Right cardiac atrium (tissue), 5 donors: ENCODE measurements at regions not wholly inside any gene's neighbourhood (a gene's known extent, or its start where the extent isn't known, plus 50 kb on each side); places are given as distances from the start of the nearest gene placed in this dataset.

ENCODE experiments used
- ATAC-seq, 2 donors: fragments of 200-7000 bp; cut with Tn5 transposase; one replicate each; pipeline versions ENCODE4 v1.8.0 to v1.9.1; 2020; ENCODE audit warnings: moderate library complexity in 2 of 2, mild to moderate bottlenecking in 1 of 2
- DNase-seq, 3 donors: peaks; one replicate each; pipeline ENCODE4 v3.0.0-alpha.2; 2020
- H3K27ac ChIP-seq: one replicate; pipeline ENCODE4 v1.5.1; 2013; ENCODE audit warnings: mild to moderate bottlenecking, low read length, control low read depth, moderate library complexity
- H3K27me3 ChIP-seq: one replicate; pipeline ENCODE4 v1.6.1; 2013; ENCODE audit not compliant: control insufficient read depth, insufficient read depth
- H3K4me1 ChIP-seq: one replicate; pipeline ENCODE4 v1.6.1; 2013; ENCODE audit warnings: low read length; ENCODE audit not compliant: control insufficient read depth, insufficient read depth
- H3K4me3 ChIP-seq: one replicate; pipeline ENCODE4 v1.5.1; 2013; ENCODE audit warnings: low read length, control low read depth
- H3K9me3 ChIP-seq: one replicate; pipeline ENCODE4 v1.6.1; 2013; ENCODE audit warnings: low read length; ENCODE audit not compliant: control insufficient read depth
- WGBS: extraction: QIAGEN DNeasy Blood & Tissue Kit; methylation state at CpG from one replicate; pipeline ENCODE4 v1.1.7; 2013; 5-methylcytosine and 5-hydroxymethylcytosine counted together
- intact Hi-C, 4 donors: fragments of 100-400 bp; cut with DNase I; formaldehyde crosslinking; loops; one replicate each; pipeline versions ENCODE4 v1.11.0 to v1.14.0; 2022 to 2023
- donor health status: healthy with polysubstance abuse.
- donor health status: DM: no; HTN: yes; CAD: no.
- donor health status: DM: no; HTN: no; CAD: no.
- donor health status: DM: no; HTN: yes; CAD: no; lungs with severe emphysema.
- donor health status: DM: yes; HTN: yes; CAD: no.

DNA sequence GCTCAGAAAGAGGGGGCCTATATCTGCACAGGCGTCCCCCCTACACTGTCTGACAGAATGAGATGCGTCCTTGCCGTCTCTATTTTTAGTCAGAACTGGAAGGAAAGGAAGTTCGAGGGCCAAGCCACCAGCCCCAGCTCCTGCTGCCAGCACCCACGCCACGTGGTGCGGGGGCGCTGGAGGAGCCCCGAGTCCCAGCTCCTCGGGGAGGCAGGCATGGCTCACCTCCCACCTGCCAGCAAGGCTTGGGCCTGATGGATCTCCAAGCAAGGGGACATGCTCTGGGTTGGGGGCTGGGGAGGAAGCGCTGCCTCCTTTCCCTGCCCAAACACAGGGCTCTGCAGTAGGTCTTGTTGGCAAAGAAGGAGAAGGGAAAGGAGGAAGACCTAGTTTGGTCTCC is 80.3 kb upstream of the ARAP3 start:
- no peak overlapping the region for H3K27ac ChIP-seq

DNA sequence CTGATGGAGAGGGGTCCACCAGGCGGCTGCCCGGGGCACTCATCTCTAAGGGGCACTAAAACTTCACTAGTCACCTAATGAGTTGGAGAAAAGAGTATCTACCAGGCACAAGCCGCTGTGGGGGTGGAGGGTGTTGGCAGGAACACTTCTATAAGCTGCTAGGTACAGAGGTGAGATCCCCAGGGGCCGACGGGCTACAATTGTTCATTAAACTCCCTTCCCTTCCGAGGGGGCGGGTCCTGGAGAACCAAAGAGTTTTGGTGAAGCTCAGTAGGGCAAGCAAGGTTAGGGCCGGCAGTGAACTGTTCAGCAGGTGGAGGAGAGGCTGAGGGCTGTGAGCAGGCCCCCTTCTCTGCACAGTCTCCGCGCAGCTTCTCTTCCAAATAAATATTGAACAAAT is 78.7 kb upstream of the ARAP3 start:
- H3K4me3 ChIP-seq = no peak overlapping the region
- no peak for ATAC-seq
- no peaks in the 10 kb centered on the region for H3K4me1 ChIP-seq
- H3K27me3 ChIP-seq = no peaks in the 10 kb centered on the region
- DNase-seq = no peak
- WGBS = 75% methylated on average over 10 of the region's 10 CpGs
- no peaks in the 10 kb centered on the region for H3K9me3 ChIP-seq
- no peak overlapping the region for H3K27ac ChIP-seq
- intact Hi-C loops = no loop called here

More for the DNA sequence above, 80.3 kb upstream of the ARAP3 start:
- DNase-seq = no peak
- H3K27me3 ChIP-seq = no peaks in the 10 kb centered on the region
- no peaks in the 10 kb centered on the region for H3K4me1 ChIP-seq
- H3K4me3 ChIP-seq = no peak overlapping the region
- WGBS = 40% methylated on average over 11 of the region's 11 CpGs
- ATAC-seq = no peak
- no peaks in the 10 kb centered on the region for H3K9me3 ChIP-seq
- intact Hi-C loops = no loop called here

DNA sequence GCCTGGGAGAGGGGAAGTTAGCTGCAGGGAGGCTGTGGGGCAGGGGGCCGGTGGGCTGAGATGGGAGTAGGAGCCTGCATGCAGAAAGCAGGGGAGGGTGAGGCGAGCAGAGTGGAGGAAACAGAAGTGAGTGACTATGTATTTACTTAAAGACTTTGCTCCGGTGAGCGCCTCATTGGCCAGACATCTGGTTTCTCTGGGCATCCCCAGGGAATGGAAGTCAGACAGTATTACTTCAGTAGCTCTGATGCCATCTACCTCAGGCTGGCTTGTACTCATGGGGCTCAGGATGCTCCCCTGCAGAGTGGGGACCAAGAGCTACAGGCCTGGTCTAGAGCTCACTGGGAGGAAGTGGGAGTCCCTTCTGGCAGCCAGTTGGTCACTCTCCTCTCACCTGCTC is 78.2 kb upstream of the ARAP3 start:
- DNase-seq (no peak), ATAC-seq (no peak)
- 79% methylated on average over 4 of the region's 4 CpGs for WGBS
- H3K27ac ChIP-seq = no peak overlapping the region
- H3K27me3 ChIP-seq = no peaks in the 10 kb centered on the region
- H3K9me3 ChIP-seq = no peaks in the 10 kb centered on the region
- intact Hi-C loops = no loop called here
- H3K4me3 ChIP-seq = no peak overlapping the region
- H3K4me1 ChIP-seq = no peaks in the 10 kb centered on the region

DNA sequence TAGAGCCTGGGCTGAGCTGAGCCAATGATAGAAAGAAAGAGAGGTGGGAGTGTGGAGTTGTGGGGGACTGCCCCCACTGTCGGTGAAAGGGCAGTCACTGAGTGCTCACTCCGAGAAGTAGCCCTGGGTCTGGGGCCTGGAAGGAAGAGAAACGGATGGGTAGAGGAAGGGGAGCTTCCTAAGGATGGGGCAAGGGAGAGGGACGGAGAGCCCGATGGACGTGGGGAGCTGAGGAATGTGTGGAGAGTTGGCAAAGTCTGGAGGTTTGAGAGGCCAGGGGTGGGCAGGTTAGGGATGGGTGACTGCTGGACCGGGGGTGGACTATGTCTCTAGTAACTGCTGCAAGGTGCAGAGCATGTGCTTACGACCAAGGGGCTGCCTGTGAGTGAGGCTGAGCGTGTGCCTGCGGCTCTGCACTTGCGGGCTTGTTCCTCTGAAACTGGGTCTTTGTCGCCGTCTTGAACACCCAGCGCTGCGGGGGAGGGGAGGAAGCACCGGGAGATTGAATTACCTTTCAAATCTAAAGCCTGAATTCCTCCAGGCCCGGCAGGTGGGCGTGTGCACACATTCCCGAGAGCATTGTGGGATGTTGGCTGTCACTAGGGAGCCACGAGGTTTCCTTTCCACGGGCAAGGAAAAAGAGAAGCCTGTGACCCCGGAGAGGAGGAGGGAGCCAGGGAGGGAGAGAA is 76.4 kb upstream of the ARAP3 start:
- ATAC-seq = no peak

DNA sequence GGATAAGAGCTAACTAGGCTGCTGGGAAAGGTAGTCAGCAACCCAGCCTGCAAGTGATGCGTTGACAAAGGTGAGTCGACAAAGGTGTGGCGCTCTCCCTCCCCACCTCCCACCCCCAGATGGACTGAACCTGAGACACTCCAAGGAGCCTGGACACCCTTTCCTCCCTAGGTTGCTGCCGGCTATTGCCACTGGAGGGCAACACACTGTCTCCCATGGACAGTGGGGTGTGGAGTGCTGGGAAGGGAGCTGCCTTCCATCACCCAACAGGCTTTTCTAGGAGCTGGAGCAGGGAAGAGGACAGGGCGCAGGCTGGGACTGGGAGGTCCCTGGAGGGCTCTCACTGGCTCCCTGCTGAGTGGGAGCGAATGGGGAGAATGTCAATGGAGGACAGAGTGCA is 75.4 kb upstream of the ARAP3 start:
- DNase-seq (no peak), ATAC-seq (peak; percentile 30 to 48)
- Histone ChIP-seq H3K4me3 (no peak overlapping the region), H3K27me3 (no peaks in the 10 kb centered on the region), H3K27ac (no peak overlapping the region), H3K9me3 (no peaks in the 10 kb centered on the region), H3K4me1 (no peaks in the 10 kb centered on the region)
- intact Hi-C loops = no loop called here
- WGBS = 47% methylated on average over 6 of the region's 6 CpGs

More for the DNA sequence above, 76.4 kb upstream of the ARAP3 start:
- Histone ChIP-seq H3K4me1 (no peaks in the 10 kb centered on the region), H3K27me3 (no peaks in the 10 kb centered on the region), H3K27ac (no peak overlapping the region), H3K9me3 (no peaks in the 10 kb centered on the region), H3K4me3 (no peak overlapping the region)
- intact Hi-C loops = no loop called here
- 19% methylated on average over 22 of the region's 22 CpGs for WGBS
- no peak for DNase-seq

DNA sequence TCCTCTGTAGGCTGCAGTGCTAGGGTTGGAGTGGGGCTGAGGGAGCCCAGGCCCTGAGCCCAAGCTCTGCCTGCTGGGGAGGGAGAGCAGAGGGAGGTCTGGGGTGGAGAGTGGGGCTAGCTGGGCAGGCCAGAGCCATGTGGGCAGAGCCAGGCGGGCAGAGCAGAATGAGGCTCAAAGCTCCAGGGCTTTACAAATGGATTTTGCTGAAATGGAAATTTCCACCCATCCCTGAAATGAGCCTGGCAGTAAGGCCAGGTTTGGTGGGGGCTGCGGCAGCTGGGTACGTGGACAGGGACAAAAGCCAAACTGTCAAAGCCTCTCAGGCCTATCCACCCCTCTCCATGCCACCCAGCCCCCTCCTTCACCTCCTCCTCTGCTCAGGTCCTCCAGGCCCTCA is 74.2 kb upstream of the ARAP3 start:
- Histone ChIP-seq H3K4me1 (no peaks in the 10 kb centered on the region), H3K9me3 (no peaks in the 10 kb centered on the region), H3K4me3 (no peak overlapping the region), H3K27ac (no peak overlapping the region), H3K27me3 (no peaks in the 10 kb centered on the region)
- no peak for ATAC-seq
- WGBS = 79% methylated on average over 3 of the region's 3 CpGs
- intact Hi-C loops = no loop called here
- DNase-seq = no peak

DNA sequence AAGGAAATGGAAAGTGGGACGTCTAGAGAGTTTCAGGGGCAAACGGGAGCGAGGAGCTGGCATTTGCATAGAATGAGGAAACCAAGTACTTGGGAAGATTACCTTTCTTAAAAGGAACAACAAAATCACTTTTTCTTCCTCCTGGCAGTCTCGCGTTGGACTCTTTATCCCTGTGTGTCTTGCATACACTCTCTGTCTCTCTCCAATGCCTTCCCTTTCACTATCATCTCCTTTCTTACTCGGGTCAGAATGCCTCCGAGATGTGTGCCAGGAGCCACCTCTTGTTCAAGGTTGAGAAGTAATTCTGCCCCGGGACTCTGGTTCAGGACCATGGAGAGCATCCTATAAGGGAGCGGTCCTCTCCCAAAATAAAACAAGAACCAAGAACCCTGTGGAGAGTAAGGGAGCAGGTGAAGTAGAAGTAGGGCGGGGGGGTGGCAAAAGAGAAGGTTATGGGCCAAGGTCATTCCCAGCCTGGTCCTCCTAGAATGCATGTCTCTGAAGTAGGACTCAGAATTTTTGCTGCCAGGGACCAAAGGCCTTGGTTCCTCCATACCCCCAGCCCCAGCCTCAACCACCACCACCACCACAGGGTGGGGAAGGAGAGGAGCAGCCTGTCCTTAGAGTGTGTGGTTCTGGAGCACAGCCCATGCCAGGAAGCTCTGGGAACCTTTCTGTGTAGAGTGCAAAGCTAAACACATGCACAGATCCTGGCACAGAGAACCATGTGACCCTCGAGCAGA is 72.1 kb upstream of the ARAP3 start:
- Histone ChIP-seq H3K4me3 (no peak overlapping the region), H3K4me1 (no peaks in the 10 kb centered on the region), H3K9me3 (no peaks in the 10 kb centered on the region), H3K27me3 (no peaks in the 10 kb centered on the region), H3K27ac (no peak overlapping the region)
- intact Hi-C loops = no loop called here
- DNase-seq = no peak
- peak in 1 of 2 donors; percentile 39 for ATAC-seq
- WGBS = 20% methylated on average over 11 of the region's 11 CpGs

DNA sequence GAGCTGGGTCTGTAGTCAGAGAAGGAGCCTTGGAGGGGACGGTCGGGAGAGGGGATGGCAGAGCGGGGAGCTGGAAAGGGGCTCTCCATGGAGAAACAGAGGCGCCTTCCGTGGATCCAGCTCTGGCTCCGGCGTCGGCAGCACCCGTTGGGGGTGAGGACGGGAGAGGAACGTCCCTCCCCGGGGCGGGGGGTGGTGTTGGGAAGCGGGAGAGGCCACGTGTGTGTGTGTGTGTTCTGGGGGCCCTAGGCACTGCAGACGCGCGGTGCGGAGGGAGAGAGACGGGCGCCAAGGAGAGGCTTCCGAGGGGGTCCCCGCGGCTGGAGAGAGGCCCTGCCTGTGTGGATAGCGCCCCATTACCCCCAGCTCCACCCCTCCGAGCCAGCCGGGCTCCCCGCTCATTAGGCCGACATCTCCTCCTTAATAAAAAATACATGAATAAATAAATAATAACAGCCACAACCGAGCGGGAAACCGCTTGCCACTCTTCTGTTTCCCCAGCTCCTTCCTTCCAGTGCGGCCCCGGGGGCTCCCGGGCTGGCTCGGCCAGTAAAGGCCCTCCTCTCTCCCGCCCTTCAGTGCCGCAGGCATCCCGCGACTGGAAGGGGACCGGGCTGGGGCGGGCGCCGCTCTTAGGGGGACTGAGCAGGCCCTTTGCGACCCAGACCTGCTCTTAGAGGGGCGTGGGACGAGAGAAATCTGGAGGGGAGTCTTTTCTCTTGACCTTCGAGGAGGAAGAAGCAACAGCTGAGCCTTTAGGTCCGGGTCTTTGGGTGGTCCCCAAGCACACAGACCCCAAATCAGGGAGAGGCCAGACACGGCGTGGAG is 71.3 kb upstream of the ARAP3 start:
- no peaks in the 10 kb centered on the region for H3K27me3 ChIP-seq
- no peak for ATAC-seq

DNA sequence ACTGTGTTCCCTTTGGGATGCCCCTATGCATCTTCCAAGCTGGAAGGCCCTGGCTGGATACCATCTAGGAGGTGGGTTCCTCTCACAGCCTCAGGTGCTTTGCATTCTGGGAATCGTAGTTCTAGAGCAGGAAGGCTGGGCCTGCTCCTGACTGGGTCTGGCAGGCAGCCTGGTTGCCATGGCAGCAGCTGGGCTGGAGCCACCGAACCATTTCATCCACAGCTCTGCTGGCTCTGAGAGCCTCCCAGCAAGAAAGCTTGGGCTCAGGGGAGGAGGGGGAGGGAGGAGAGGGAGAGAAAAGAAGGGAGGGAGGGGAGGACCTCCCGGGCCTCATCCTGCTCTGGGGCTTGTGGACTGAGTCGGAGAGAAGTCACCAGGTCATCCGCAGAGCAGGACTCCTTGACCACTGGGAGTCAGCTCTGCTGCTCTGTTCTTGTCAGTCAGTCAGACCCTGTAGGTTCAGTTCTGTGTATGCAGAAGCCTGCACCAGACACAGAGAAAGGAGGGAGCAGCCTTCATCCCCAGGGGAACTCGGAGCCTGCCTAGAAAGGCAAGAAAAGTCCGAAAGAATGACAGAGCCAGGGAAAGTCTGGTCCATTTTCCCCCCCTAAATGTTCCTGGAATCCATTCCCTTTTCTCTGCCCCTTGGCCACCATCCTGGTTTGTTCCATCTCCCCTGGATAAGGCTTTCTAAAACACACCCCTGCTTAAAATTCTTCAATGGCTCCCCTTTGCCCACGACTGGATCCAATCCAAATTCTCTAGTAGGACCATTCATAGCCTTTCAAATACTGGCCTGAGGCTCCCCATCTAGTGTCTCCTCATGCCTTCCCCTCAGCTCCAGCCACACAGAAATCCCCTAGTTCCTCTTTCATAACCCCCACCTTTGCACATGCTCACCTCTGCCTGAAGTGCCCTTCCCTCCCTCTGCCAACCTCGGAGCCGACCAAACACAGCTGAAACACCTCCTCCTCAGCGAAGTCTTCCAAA is 65.4 kb upstream of the ARAP3 start:
- 32% methylated on average over 11 of the region's 11 CpGs for WGBS
- peak; percentile 81 to 94 (median 93) for DNase-seq
- intact Hi-C loops = no loop called here
- Histone ChIP-seq H3K27me3 (no peaks in the 10 kb centered on the region), H3K4me3 (no peak overlapping the region), H3K9me3 (no peaks in the 10 kb centered on the region), H3K4me1 (no peaks in the 10 kb centered on the region), H3K27ac (no peak overlapping the region)
- peak; percentile 88 to 89 for ATAC-seq

More for the DNA sequence above, 71.3 kb upstream of the ARAP3 start:
- Histone ChIP-seq H3K27ac (no peak overlapping the region), H3K4me3 (no peak overlapping the region), H3K9me3 (no peaks in the 10 kb centered on the region), H3K4me1 (no peaks in the 10 kb centered on the region)
- no peak for DNase-seq
- intact Hi-C loops = no loop called here
- 21% methylated on average over 51 of the region's 51 CpGs for WGBS

DNA sequence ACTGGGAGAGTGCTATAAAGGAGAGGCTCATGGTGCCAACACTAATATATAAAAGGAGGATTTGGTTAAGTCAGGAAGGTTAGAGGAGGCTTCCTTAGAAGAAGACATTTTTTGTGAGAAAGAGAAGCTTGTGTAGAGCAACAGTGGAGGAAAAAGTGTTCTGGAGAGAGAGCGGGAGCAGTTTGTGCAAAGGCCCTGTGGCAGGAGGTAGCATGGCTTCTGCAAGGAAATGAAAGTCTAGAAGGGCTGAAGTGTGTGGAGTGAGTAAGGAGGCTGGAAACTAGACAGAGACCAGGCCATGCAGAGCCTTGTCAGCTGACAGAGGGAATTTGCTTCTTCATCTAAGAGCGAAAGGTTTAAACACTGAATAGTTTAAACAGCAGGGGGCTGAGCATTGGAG is 64.4 kb upstream of the ARAP3 start:
- ATAC-seq = no peak
- H3K4me3 ChIP-seq = no peak overlapping the region
- no peaks in the 10 kb centered on the region for H3K27me3 ChIP-seq
- intact Hi-C loops = no loop called here
- H3K27ac ChIP-seq = no peak overlapping the region
- no peaks in the 10 kb centered on the region for H3K9me3 ChIP-seq
- 94% methylated on average over 2 of the region's 2 CpGs for WGBS
- no peaks in the 10 kb centered on the region for H3K4me1 ChIP-seq
- DNase-seq = no peak
